Suprapubic skin (tissue), 3 donors: ENCODE measurements at regions not wholly inside any gene's neighbourhood (a gene's known extent, or its start where the extent isn't known, plus 50 kb on each side); places are given as distances from the start of the nearest gene placed in this dataset.

ENCODE experiments used
- POLR2AphosphoS5 ChIP-seq, 3 donors: sonication (generic); formaldehyde crosslinking; IDR thresholded peaks; one replicate each; pipeline ENCODE4 v1.6.1; 2017; ENCODE audit warnings: antibody characterized with exemption in 3 of 3
- TF ChIP-seq, protein P1 (sequence below), 2 donors: fragments of 200-600 bp in 1 of 2; fragments of 450-650 bp in 1 of 2; sonication (generic) in 1 of 2; IDR thresholded peaks; one replicate each; pipeline ENCODE4 v1.5.1; 2016 to 2019; ENCODE audit warnings: antibody characterized with exemption in 2 of 2, mild to moderate bottlenecking in 1 of 2, moderate library complexity in 1 of 2

DNA sequence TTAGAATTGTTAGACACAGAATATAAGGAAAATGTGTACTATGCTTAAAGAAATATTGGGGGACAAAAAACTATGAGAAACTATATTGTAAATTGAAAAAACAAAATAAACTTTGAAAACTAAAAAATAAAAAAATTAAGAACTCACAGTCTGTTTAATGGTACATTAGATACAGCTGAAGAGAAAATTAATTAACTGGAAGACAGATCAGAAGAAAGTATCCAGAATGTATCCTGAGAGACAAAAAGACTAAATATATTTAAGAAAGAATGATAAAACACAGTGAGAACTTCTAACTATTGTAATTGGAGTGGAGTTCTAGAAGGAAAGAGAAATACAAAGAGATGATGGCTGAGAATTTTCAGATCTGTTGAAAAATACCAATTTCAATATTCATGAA is 57.6 kb upstream of the SH3PXD2B start:
- TF ChIP-seq POLR2AphosphoS5 (IDR thresholded peaks at IDR 0.05) = no peak
- TF ChIP-seq, protein P1, sequence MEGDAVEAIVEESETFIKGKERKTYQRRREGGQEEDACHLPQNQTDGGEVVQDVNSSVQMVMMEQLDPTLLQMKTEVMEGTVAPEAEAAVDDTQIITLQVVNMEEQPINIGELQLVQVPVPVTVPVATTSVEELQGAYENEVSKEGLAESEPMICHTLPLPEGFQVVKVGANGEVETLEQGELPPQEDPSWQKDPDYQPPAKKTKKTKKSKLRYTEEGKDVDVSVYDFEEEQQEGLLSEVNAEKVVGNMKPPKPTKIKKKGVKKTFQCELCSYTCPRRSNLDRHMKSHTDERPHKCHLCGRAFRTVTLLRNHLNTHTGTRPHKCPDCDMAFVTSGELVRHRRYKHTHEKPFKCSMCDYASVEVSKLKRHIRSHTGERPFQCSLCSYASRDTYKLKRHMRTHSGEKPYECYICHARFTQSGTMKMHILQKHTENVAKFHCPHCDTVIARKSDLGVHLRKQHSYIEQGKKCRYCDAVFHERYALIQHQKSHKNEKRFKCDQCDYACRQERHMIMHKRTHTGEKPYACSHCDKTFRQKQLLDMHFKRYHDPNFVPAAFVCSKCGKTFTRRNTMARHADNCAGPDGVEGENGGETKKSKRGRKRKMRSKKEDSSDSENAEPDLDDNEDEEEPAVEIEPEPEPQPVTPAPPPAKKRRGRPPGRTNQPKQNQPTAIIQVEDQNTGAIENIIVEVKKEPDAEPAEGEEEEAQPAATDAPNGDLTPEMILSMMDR (IDR thresholded peaks at IDR 0.05) = no peak
